GM19035 (cell line): ENCODE measurements at regions not wholly inside any gene's neighbourhood (a gene's known extent, or its start where the extent isn't known, plus 50 kb on each side); places are given as distances from the start of the nearest gene placed in this dataset.
"Not testable (repeated sequence)": the region's sequence is repeated elsewhere in the genome, so short reads cannot be mapped to it uniquely, and the experiment has no call there.

Experiments
- ATAC-seq: cut with Tn5 transposase; IDR thresholded peaks from one replicate; pipeline ENCODE4 v1.9.1; 2021; ENCODE audit not compliant: unreplicated experiment

GRCh38 chr21:36591326-36591970, 107.5 kb upstream of the SIM2 start:
- no peak for ATAC-seq

GRCh38 chr21:36596174-36596573, 102.7 kb upstream of the SIM2 start:
- ATAC-seq, result no peak

GRCh38 chr21:36601362-36601761, 97.6 kb upstream of the SIM2 start:
- no peak for ATAC-seq

GRCh38 chr21:36602735-36603134, 96.2 kb upstream of the SIM2 start:
- ATAC-seq, result no peak

GRCh38 chr21:36603221-36603620, 95.7 kb upstream of the SIM2 start:
- ATAC-seq, result no peak

GRCh38 chr21:36605426-36605825, 93.5 kb upstream of the SIM2 start:
- no peak for ATAC-seq

GRCh38 chr21:36606287-36606982, 92.5 kb upstream of the SIM2 start:
- no peak for ATAC-seq

- no peak for ATAC-seq
Observed at GRCh38 chr21:36606983-36607325, 92.0 kb upstream of the SIM2 start.

- ATAC-seq, result no peak
Observed at GRCh38 chr21:36608041-36608896, 90.6 kb upstream of the SIM2 start.

GRCh38 chr21:36608897-36609225, 90.1 kb upstream of the SIM2 start:
- no peak for ATAC-seq

- no peak for ATAC-seq
Observed at GRCh38 chr21:36609654-36610053, 89.3 kb upstream of the SIM2 start.

- no peak for ATAC-seq
Observed at GRCh38 chr21:36610201-36610600, 88.7 kb upstream of the SIM2 start.

- no peak for ATAC-seq
Observed at GRCh38 chr21:36610935-36611334, 88.0 kb upstream of the SIM2 start.

- no peak for ATAC-seq
Observed at GRCh38 chr21:36611379-36611778, 87.5 kb upstream of the SIM2 start.

- no peak for ATAC-seq
Observed at GRCh38 chr21:36613059-36613458, 85.9 kb upstream of the SIM2 start.

GRCh38 chr21:36613554-36613953, 85.4 kb upstream of the SIM2 start:
- ATAC-seq, result no peak

GRCh38 chr21:36615274-36615964, 83.5 kb upstream of the SIM2 start:
- no peak for ATAC-seq

GRCh38 chr21:36616773-36617172, 82.1 kb upstream of the SIM2 start:
- ATAC-seq, result not testable (repeated sequence)

GRCh38 chr21:36621794-36622193, 77.1 kb upstream of the SIM2 start:
- ATAC-seq, result not testable (repeated sequence)

- no peak for ATAC-seq
Observed at GRCh38 chr21:36624105-36624504, 74.8 kb upstream of the SIM2 start.

GRCh38 chr21:36626791-36627190, 72.1 kb upstream of the SIM2 start:
- no peak for ATAC-seq

GRCh38 chr21:36627242-36627641, 71.7 kb upstream of the SIM2 start:
- ATAC-seq, result no peak
